ENCODE measurements at regions not wholly inside any gene's neighbourhood (a gene's known extent, or its start where the extent isn't known, plus 50 kb on each side); places are given as distances from the start of the nearest gene placed in this dataset.
"Not testable (repeated sequence)": the region's sequence is repeated elsewhere in the genome, so short reads cannot be mapped to it uniquely, and the experiment has no call there.

DNA sequence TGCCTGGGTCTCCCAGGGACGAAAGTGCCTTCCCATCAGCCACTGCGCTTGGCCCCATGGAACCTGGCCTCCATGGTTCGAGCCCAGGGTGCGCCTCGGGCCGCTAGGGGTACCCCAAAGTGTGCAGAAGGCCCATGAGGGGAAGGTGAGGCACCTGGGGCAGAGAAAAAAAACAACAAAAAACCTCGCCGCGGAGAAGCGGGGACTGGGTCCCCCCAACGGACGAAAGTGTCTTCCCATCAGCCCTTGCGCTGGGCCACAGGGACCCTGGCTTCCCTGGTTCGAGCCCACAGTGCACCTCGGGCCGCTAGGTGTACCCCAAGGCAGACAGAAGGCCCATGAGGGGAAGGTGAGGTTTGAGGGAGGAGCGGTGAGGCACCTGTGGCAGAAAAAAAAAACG lies 755.3 kb downstream of the SPATA31A1 start:
- TF ChIP-seq POLR2A (IDR thresholded peaks at IDR 0.05) = not testable (repeated sequence)
- TF ChIP-seq, protein P1, sequence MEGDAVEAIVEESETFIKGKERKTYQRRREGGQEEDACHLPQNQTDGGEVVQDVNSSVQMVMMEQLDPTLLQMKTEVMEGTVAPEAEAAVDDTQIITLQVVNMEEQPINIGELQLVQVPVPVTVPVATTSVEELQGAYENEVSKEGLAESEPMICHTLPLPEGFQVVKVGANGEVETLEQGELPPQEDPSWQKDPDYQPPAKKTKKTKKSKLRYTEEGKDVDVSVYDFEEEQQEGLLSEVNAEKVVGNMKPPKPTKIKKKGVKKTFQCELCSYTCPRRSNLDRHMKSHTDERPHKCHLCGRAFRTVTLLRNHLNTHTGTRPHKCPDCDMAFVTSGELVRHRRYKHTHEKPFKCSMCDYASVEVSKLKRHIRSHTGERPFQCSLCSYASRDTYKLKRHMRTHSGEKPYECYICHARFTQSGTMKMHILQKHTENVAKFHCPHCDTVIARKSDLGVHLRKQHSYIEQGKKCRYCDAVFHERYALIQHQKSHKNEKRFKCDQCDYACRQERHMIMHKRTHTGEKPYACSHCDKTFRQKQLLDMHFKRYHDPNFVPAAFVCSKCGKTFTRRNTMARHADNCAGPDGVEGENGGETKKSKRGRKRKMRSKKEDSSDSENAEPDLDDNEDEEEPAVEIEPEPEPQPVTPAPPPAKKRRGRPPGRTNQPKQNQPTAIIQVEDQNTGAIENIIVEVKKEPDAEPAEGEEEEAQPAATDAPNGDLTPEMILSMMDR (IDR thresholded peaks at IDR 0.05) = not testable (repeated sequence)

Data from sigmoid colon (tissue), 3 donors.